Panc1 (cell line): ENCODE measurements at regions not wholly inside any gene's neighbourhood (a gene's known extent, or its start where the extent isn't known, plus 50 kb on each side); places are given as distances from the start of the nearest gene placed in this dataset.

Source experiments
- ATAC-seq: fragments of 200-7000 bp; cut with Tn5 transposase; 2 replicates; pipeline ENCODE4 v1.9.1; 2020; ENCODE audit warnings: mild to moderate bottlenecking, moderate library complexity
- BruUV-seq: library from RNA; stranded (reverse); fragments of 400-500 nt; replicated peaks from 2 replicates; lab custom pipeline; 2021; lab: Mats Ljungman, UMichigan
- CTCF ChIA-PET: fragments of 300-600 bp; sonication (Branson Sonifier 250); formaldehyde crosslinking; loops from one replicate; lab custom pipeline; 2022; ENCODE audit warnings: antibody characterized with exemption; lab: Charles Lee
- POLR2A ChIA-PET: fragments of 300-600 bp; sonication (Branson Sonifier 250); formaldehyde crosslinking; loops from one replicate; lab custom pipeline; 2022; ENCODE audit warnings: antibody characterized with exemption; lab: Charles Lee
- DNase-seq: peaks from one replicate; pipeline ENCODE4 v3.0.0-alpha.2; 2010; ENCODE audit warnings: low read depth, low spot score
- H3K27ac ChIP-seq: 2 replicates; pipeline ENCODE4 v1.5.1; 2011; ENCODE audit warnings: mild to moderate bottlenecking, low read length, inconsistent platforms
- H3K27me3 ChIP-seq: fragments of 200-500 bp; sonication (Bioruptor generic); 2 replicates; pipeline ENCODE4 v1.6.0; 2014; ENCODE audit warnings: low read length, inconsistent platforms; ENCODE audit not compliant: control insufficient read depth, insufficient read depth
- H3K36me3 ChIP-seq: fragments of 200-500 bp; sonication (Bioruptor generic); 2 replicates; pipeline ENCODE4 v1.5.1; 2014; ENCODE audit warnings: inconsistent platforms, mild to moderate bottlenecking, low read length, moderate library complexity; ENCODE audit not compliant: control insufficient read depth, insufficient read depth
- H3K4me1 ChIP-seq: 2 replicates; pipeline ENCODE4 v1.5.1; 2011; ENCODE audit warnings: inconsistent platforms, mild to moderate bottlenecking, low read length, moderate library complexity; ENCODE audit not compliant: control insufficient read depth, insufficient read depth
- H3K4me3 ChIP-seq, 2 experiments: 2 replicates each; pipeline ENCODE4 v1.5.1; 2011 to 2012; ENCODE audit warnings: low read depth in 2 of 2, low read length in 2 of 2, mild to moderate bottlenecking in 2 of 2, inconsistent platforms in 1 of 2, moderate library complexity in 1 of 2
- H3K9me3 ChIP-seq: fragments of 200-500 bp; sonication (Bioruptor generic); 2 replicates; pipeline ENCODE4 v1.5.1; 2014; ENCODE audit warnings: low read depth, mild to moderate bottlenecking, inconsistent platforms, low read length, moderate library complexity; ENCODE audit not compliant: control insufficient read depth, insufficient read depth
- CTCF ChIP-seq: fragments of 450-650 bp; IDR thresholded peaks from 2 replicates; pipeline ENCODE4 v1.5.1; 2017; ENCODE audit warnings: mild to moderate bottlenecking
- POLR2AphosphoS5 ChIP-seq: IDR thresholded peaks from 2 replicates; pipeline ENCODE4 v1.6.1; 2012; ENCODE audit warnings: mild to moderate bottlenecking, low read depth, low read length, moderate library complexity
- REST ChIP-seq, 2 experiments: IDR thresholded peaks; 2 replicates each; pipeline ENCODE4 v1.6.1; 2011 to 2012; ENCODE audit warnings: low read depth in 2 of 2, control low read depth in 1 of 2, low read length in 1 of 2, mild to moderate bottlenecking in 1 of 2, moderate library complexity in 1 of 2; ENCODE audit not compliant: insufficient read depth in 1 of 2
- SIN3A ChIP-seq: IDR thresholded peaks from 2 replicates; pipeline ENCODE4 v1.6.1; 2012; ENCODE audit warnings: low read depth, mild to moderate bottlenecking, low read length, moderate library complexity, borderline replicate concordance; ENCODE audit not compliant: insufficient read depth
- TCF7L2 ChIP-seq: IDR thresholded peaks from 2 replicates; pipeline ENCODE4 v1.6.1; 2011; ENCODE audit warnings: mild to moderate bottlenecking, low read depth, low read length, inconsistent platforms
- in situ Hi-C: cut with HindIII; loops from 2 replicates; pipeline ENCODE4 v1.10.0; 2016; ENCODE audit warnings: low sequenced_read_pairs, low pct_unique_long_range_greater_than_20kb
- intact Hi-C: fragments of 100-400 bp; cut with micrococcal nuclease; formaldehyde crosslinking; loops from one replicate; pipeline ENCODE4 v1.10.0; 2022; ENCODE audit not compliant: unreplicated experiment

- no TSS peak for BruUV-seq
- ATAC-seq (no peak), DNase-seq (no peak)
- intact Hi-C loops (no loop called here), in situ Hi-C loops (no loop called here)
- Histone ChIP-seq H3K36me3 (no peaks in the 10 kb centered on the region), H3K9me3 (no peaks in the 10 kb centered on the region; the same call in 1 of the 2 replicates), H3K4me1 (no peaks in the 10 kb centered on the region; the same call in 1 of the 2 replicates), H3K27ac (no peak overlapping the region), H3K4me3 (no peak overlapping the region), H3K27me3 (no peaks in the 10 kb centered on the region)
- TF ChIP-seq CTCF (no peak), POLR2AphosphoS5 (no peak), SIN3A (no peak), REST (IDR thresholded peaks at IDR 0.05; ENCODE audit: insufficient read depth in 1 of 2, low read depth in 2 of 2, low read length in 1 of 2) (no peak), TCF7L2 (no peak)
- CTCF ChIA-PET, result interaction anchor here (0.5 to 0.6 kb wide), 2 partner anchors 11 to 1264 kb away, joined by 3 to 4 read pairs; no protein-coding TSS in a partner anchor
- POLR2A ChIA-PET, result no interaction called here
Measured at GRCh38 chr7:3193379-3194120, 107.5 kb upstream of the SDK1 start.

GRCh38 chr7:3194501-3195141, 106.4 kb upstream of the SDK1 start:
- no TSS peak for BruUV-seq
- H3K27me3 ChIP-seq, result no peaks in the 10 kb centered on the region
- ATAC-seq (0 out of 2 replicates have a peak, but pooled peaks have one; percentile 51), DNase-seq (no peak)
- intact Hi-C loops (no loop called here), in situ Hi-C loops (no loop called here)
- no peaks in the 10 kb centered on the region; the same call in 1 of the 2 replicates for H3K4me1 ChIP-seq
- ChIA-PET POLR2A (no interaction called here), CTCF (no interaction called here)
- H3K27ac ChIP-seq, result no peak overlapping the region
- no peak for TF ChIP-seq SIN3A
- TF ChIP-seq TCF7L2, result no peak
- no peak for TF ChIP-seq CTCF
- no peak for TF ChIP-seq POLR2AphosphoS5
- no peak for TF ChIP-seq REST (IDR thresholded peaks at IDR 0.05; ENCODE audit: insufficient read depth in 1 of 2, low read depth in 2 of 2, low read length in 1 of 2)
- no peak overlapping the region for H3K4me3 ChIP-seq
- H3K36me3 ChIP-seq, result no peaks in the 10 kb centered on the region
- H3K9me3 ChIP-seq, result no peaks in the 10 kb centered on the region; the same call in 1 of the 2 replicates
